ENCODE measurements at regions not wholly inside any gene's neighbourhood (a gene's known extent, or its start where the extent isn't known, plus 50 kb on each side); places are given as distances from the start of the nearest gene placed in this dataset.

- no peak overlapping the region for H3K4ac ChIP-seq (replicated peaks; ENCODE audit: insufficient read length, low read depth, low read length)
- H2BK15ac ChIP-seq (ENCODE audit: low read length) = no peak overlapping the region
- POLR2A ChIA-PET (ENCODE audit: partially characterized antibody) = no interaction called here
- H4K91ac ChIP-seq (replicated peaks; ENCODE audit: insufficient read length, low read length) = no peak overlapping the region
- no peak overlapping the region for H3K56ac ChIP-seq (replicated peaks; ENCODE audit: insufficient read length, low read depth, low read length)
- H4K8ac ChIP-seq (ENCODE audit: extremely low read depth, insufficient read depth, low read length) = no peak overlapping the region
- CTCF ChIA-PET (ENCODE audit: partially characterized antibody) = no interaction called here
- H2AFZ ChIP-seq (ENCODE audit: low read length) = no peak overlapping the region
- no peak overlapping the region for H2AK5ac ChIP-seq (ENCODE audit: low read depth, low read length)
- DNase-seq (ENCODE audit: low read depth in 1 of 2, low spot score in 2 of 2) (no peak), FAIRE-seq (no peak)
- no peak overlapping the region for H3K23ac ChIP-seq (ENCODE audit: insufficient read length)
- H3K18ac ChIP-seq (ENCODE audit: extremely low read depth, low read length) = no peak overlapping the region
- H2BK5ac ChIP-seq (ENCODE audit: low read depth, low read length) = no peak overlapping the region
- no peak overlapping the region for H3K9ac ChIP-seq (replicated peaks in 1 of 4; ENCODE audit: extremely low read depth in 1 of 4, low read depth in 3 of 4, low read length in 3 of 4)
- TF ChIP-seq CBX8 (IDR thresholded peaks at IDR 0.05; ENCODE audit: borderline replicate concordance, low read depth, low read length) = no peak
- TF ChIP-seq, protein P1, sequence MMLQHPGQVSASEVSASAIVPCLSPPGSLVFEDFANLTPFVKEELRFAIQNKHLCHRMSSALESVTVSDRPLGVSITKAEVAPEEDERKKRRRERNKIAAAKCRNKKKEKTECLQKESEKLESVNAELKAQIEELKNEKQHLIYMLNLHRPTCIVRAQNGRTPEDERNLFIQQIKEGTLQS (IDR thresholded peaks at IDR 0.05; ENCODE audit: insufficient read depth, low read depth, low read length) = no peak
- TF ChIP-seq POLR2A (IDR thresholded peaks at IDR 0.05; ENCODE audit: control extremely low read depth in 1 of 2, low read depth in 2 of 2, low read length in 2 of 2) = no peak
- no peak for TF ChIP-seq JUN (IDR thresholded peaks at IDR 0.05; ENCODE audit: low read depth, low read length)
- no peak for TF ChIP-seq RAD21 (IDR thresholded peaks at IDR 0.05 in 1 of 2, conservative IDR thresholded peaks at IDR 0.05 in 1 of 2; ENCODE audit: low read depth in 2 of 2, low read length in 2 of 2)
- no peak for TF ChIP-seq SIN3A (conservative IDR thresholded peaks at IDR 0.05 in 1 of 2, IDR thresholded peaks at IDR 0.05 in 1 of 2; ENCODE audit: low read depth in 1 of 2, low read length in 2 of 2)
- no peak overlapping the region for H3K27ac ChIP-seq (ENCODE audit: low read depth, low read length)
- no peaks in the 10 kb centered on the region for H3K79me2 ChIP-seq (ENCODE audit: control insufficient read depth in 1 of 2, insufficient read depth in 2 of 2, low read length in 2 of 2)
- no peaks in the 10 kb centered on the region for H3K23me2 ChIP-seq (ENCODE audit: low read depth, low read length)
- no peak overlapping the region for H3K4me3 ChIP-seq (ENCODE audit: extremely low read depth in 1 of 4, insufficient read depth in 2 of 4, low read depth in 3 of 4, low read length in 4 of 4)
- H3K4me1 ChIP-seq (replicated peaks in 1 of 4; ENCODE audit: control insufficient read depth in 3 of 4, insufficient read depth in 4 of 4, low read length in 3 of 4) = no peaks in the 10 kb centered on the region
- no peak overlapping the region for H3K14ac ChIP-seq (ENCODE audit: insufficient read length)
- H3K36me3 ChIP-seq (ENCODE audit: control insufficient read depth in 2 of 4, insufficient read depth in 4 of 4, low read length in 3 of 4) = no peaks in the 10 kb centered on the region
- no peak overlapping the region for H3K4me2 ChIP-seq (ENCODE audit: insufficient read depth in 1 of 2, low read depth in 2 of 2, low read length in 2 of 2)
- H3K79me1 ChIP-seq (ENCODE audit: low read depth, low read length) = no peaks in the 10 kb centered on the region
- no peaks in the 10 kb centered on the region; a peak in 1 of 4 replicates for H3K9me3 ChIP-seq (ENCODE audit: insufficient read depth in 2 of 2, low read depth in 1 of 2, low read length in 1 of 2)
- H4K20me1 ChIP-seq (replicated peaks in 1 of 2; ENCODE audit: control insufficient read depth in 1 of 2, insufficient read depth in 2 of 2, low read length in 2 of 2) = no peaks in the 10 kb centered on the region
- no peak overlapping the region for H4K5ac ChIP-seq (ENCODE audit: insufficient read length, low read depth, low read length)
- no peak overlapping the region for H2BK120ac ChIP-seq (replicated peaks; ENCODE audit: low read depth, low read length)
- no peak overlapping the region for H2BK20ac ChIP-seq (ENCODE audit: low read length)
- no peaks in the 10 kb centered on the region for H3K27me3 ChIP-seq (replicated peaks in 1 of 4; ENCODE audit: control insufficient read depth in 3 of 4, extremely low read depth in 1 of 4, insufficient read depth in 3 of 4, low read length in 3 of 4)
- H2BK12ac ChIP-seq (ENCODE audit: low read depth, low read length) = no peak overlapping the region
These were observed 1075.1 kb downstream of the AGBL1 start for GRCh38 chr15:87154761-87155160.
